Stimulated activated CD8-positive, alpha-beta memory T cell treated with anti-CD3 and anti-CD28 coated beads, Interleukin-15, amount 100 ng/mL, for 48 hours (primary cell): ENCODE measurements at regions not wholly inside any gene's neighbourhood (a gene's known extent, or its start where the extent isn't known, plus 50 kb on each side); places are given as distances from the start of the nearest gene placed in this dataset.
"Not testable (repeated sequence)": the region's sequence is repeated elsewhere in the genome, so short reads cannot be mapped to it uniquely, and the experiment has no call there.

ENCODE experiments used
- DNase-seq, 2 donors: peaks; one replicate each; pipeline ENCODE4 v3.0.0-alpha.2; 2020; ENCODE audit warnings: low read depth in 2 of 2

GRCh38 chr1:168421399-168422004, 122.3 kb downstream of the XCL2 start:
- no peak for DNase-seq

- no peak for DNase-seq
Measured at GRCh38 chr1:168420177-168420576, 123.6 kb downstream of the XCL2 start.

GRCh38 chr1:168419736-168420135, 124.1 kb downstream of the XCL2 start:
- DNase-seq = no peak

GRCh38 chr1:168416220-168416619, 127.6 kb downstream of the XCL2 start:
- DNase-seq = no peak

- no peak for DNase-seq
Measured at GRCh38 chr1:168414914-168415313, 128.9 kb downstream of the XCL2 start.

- no peak for DNase-seq
Measured at GRCh38 chr1:168410464-168410863, 129.8 kb downstream of the TBX19 start.

GRCh38 chr1:168408884-168409283, 128.2 kb downstream of the TBX19 start:
- DNase-seq = peak; percentile 60 to 61

GRCh38 chr1:168408539-168408865, 127.8 kb downstream of the TBX19 start:
- DNase-seq = no peak

- DNase-seq = no peak
Measured at GRCh38 chr1:168407832-168408538, 127.3 kb downstream of the TBX19 start.

- no peak for DNase-seq
Measured at GRCh38 chr1:168405906-168406549, 125.4 kb downstream of the TBX19 start.

GRCh38 chr1:168403140-168403539, 122.5 kb downstream of the TBX19 start:
- no peak for DNase-seq

GRCh38 chr1:168402466-168402865, 121.8 kb downstream of the TBX19 start:
- not testable (repeated sequence) for DNase-seq

- DNase-seq = no peak
Measured at GRCh38 chr1:168401341-168401740, 120.7 kb downstream of the TBX19 start.

- DNase-seq = no peak
Measured at GRCh38 chr1:168400139-168400538, 119.5 kb downstream of the TBX19 start.

GRCh38 chr1:168397806-168398205, 117.1 kb downstream of the TBX19 start:
- DNase-seq = no peak

GRCh38 chr1:168396940-168397684, 116.4 kb downstream of the TBX19 start:
- no peak for DNase-seq

GRCh38 chr1:168396508-168396907, 115.8 kb downstream of the TBX19 start:
- DNase-seq = no peak

- DNase-seq = no peak
Measured at GRCh38 chr1:168394858-168395257, 114.2 kb downstream of the TBX19 start.

GRCh38 chr1:168392958-168393549, 112.4 kb downstream of the TBX19 start:
- DNase-seq = no peak

- DNase-seq = no peak
Measured at GRCh38 chr1:168391851-168392681, 111.4 kb downstream of the TBX19 start.

GRCh38 chr1:168390271-168390670, 109.6 kb downstream of the TBX19 start:
- no peak for DNase-seq
